Kidney (tissue), 13 donors: ENCODE measurements at regions not wholly inside any gene's neighbourhood (a gene's known extent, or its start where the extent isn't known, plus 50 kb on each side); places are given as distances from the start of the nearest gene placed in this dataset.

ENCODE experiments used
- DNase-seq, 5 donors: peaks; one replicate each; pipeline ENCODE4 v3.0.0-alpha.2; 2013 to 2020
- FAIRE-seq: peaks from 2 replicates; lab custom pipeline; 2012; peaks lifted over from hg19 to GRCh38; lab: Jason Lieb, UNC
- H3K27ac ChIP-seq, 2 donors: one replicate each; pipeline ENCODE4 v1.7.0; 2013; ENCODE audit warnings: low read depth in 2 of 2, low read length in 2 of 2, inconsistent platforms in 1 of 2
- H3K27me3 ChIP-seq: one replicate; pipeline ENCODE4 v1.7.1; 2013; ENCODE audit warnings: low read length, inconsistent platforms; ENCODE audit not compliant: control insufficient read depth, insufficient read depth
- H3K36me3 ChIP-seq, 3 donors: one replicate each; pipeline versions ENCODE4 v1.7.0 to v1.7.1; 2013; ENCODE audit warnings: low read length in 3 of 3, control low read depth in 1 of 3, inconsistent platforms in 1 of 3; ENCODE audit not compliant: insufficient read depth in 3 of 3, control insufficient read depth in 2 of 3
- H3K4me1 ChIP-seq, 3 donors: one replicate each; pipeline versions ENCODE4 v1.7.0 to v1.7.1; 2013; ENCODE audit warnings: low read length in 3 of 3, inconsistent platforms in 1 of 3, low read depth in 1 of 3; ENCODE audit not compliant: control insufficient read depth in 2 of 3, insufficient read depth in 2 of 3
- H3K4me3 ChIP-seq, 3 donors: one replicate each; pipeline versions ENCODE4 v1.7.0 to v1.8.1; 2013; ENCODE audit warnings: low read length in 3 of 3, control low read depth in 1 of 3, inconsistent platforms in 1 of 3
- H3K9ac ChIP-seq, 3 donors: one replicate each; pipeline versions ENCODE4 v1.7.0 to v1.7.1; 2013; ENCODE audit warnings: low read length in 3 of 3, control low read depth in 1 of 3, inconsistent platforms in 1 of 3
- H3K9me3 ChIP-seq, 3 donors: one replicate each; pipeline versions ENCODE4 v1.7.0 to v1.7.1; 2013; ENCODE audit warnings: low read length in 3 of 3, control low read depth in 1 of 3, inconsistent platforms in 1 of 3; ENCODE audit not compliant: control insufficient read depth in 2 of 3, insufficient read depth in 1 of 3
- CTCF ChIP-seq: IDR thresholded peaks from 3 replicates; pipeline ENCODE4 v1.5.1; 2012; ENCODE audit warnings: mild to moderate bottlenecking, moderate library complexity, borderline replicate concordance; ENCODE audit not compliant: insufficient read depth; ENCODE audit errors: extremely low read depth
- intact Hi-C: fragments of 100-400 bp; cut with DNase I; formaldehyde crosslinking; loops from one replicate; pipeline ENCODE4 v1.11.1; 2022
- donor health status: control.
- donor health status: control.
- donor health status: control.
- donor health status: control.
- donor health status: control.
- donor health status: DM: yes; HTN: yes; CAD: no.
- donor health status: Normal renal cell carcinoma (clear cell type).

- Histone ChIP-seq H3K4me3 (no peak overlapping the region), H3K9me3 (no peaks in the 10 kb centered on the region), H3K36me3 (no peaks in the 10 kb centered on the region), H3K27me3 (no peaks in the 10 kb centered on the region), H3K9ac (no peak overlapping the region), H3K4me1 (no peaks in the 10 kb centered on the region), H3K27ac (no peak overlapping the region)
- no peak for FAIRE-seq
- no peak for TF ChIP-seq CTCF
- intact Hi-C loops = no loop called here
- DNase-seq = no peak
Measured at GRCh38 chr12:115232455-115233156, 548.6 kb upstream of the TBX3 start.

- no peak for TF ChIP-seq CTCF
- peak in 4 of 5 donors; percentile 78 to 93 (median 86) for DNase-seq
- FAIRE-seq = no peak
- Histone ChIP-seq H3K9me3 (no peaks in the 10 kb centered on the region), H3K4me3 (no peak overlapping the region), H3K4me1 (no peaks in the 10 kb centered on the region), H3K27ac (no peak overlapping the region), H3K9ac (no peak overlapping the region), H3K36me3 (no peaks in the 10 kb centered on the region), H3K27me3 (no peaks in the 10 kb centered on the region)
- intact Hi-C loops = no loop called here
Measured at GRCh38 chr12:115230606-115231005, 546.6 kb upstream of the TBX3 start.

- Histone ChIP-seq H3K36me3 (no peaks in the 10 kb centered on the region), H3K9me3 (no peaks in the 10 kb centered on the region), H3K27ac (no peak overlapping the region), H3K4me1 (no peaks in the 10 kb centered on the region), H3K4me3 (no peak overlapping the region), H3K9ac (no peak overlapping the region), H3K27me3 (no peaks in the 10 kb centered on the region)
- no peak for TF ChIP-seq CTCF
- intact Hi-C loops = no loop called here
- FAIRE-seq = no peak
- DNase-seq = no peak
Measured at GRCh38 chr12:115229517-115229916, 545.5 kb upstream of the TBX3 start.

GRCh38 chr12:115228434-115228833 lies 544.5 kb upstream of the TBX3 start:
- no peaks in the 10 kb centered on the region for H3K36me3 ChIP-seq
- TF ChIP-seq CTCF = no peak
- FAIRE-seq (no peak), DNase-seq (no peak)
- no peaks in the 10 kb centered on the region for H3K9me3 ChIP-seq
- no peaks in the 10 kb centered on the region for H3K4me1 ChIP-seq
- intact Hi-C loops = no loop called here
- no peak overlapping the region for H3K9ac ChIP-seq
- no peaks in the 10 kb centered on the region for H3K27me3 ChIP-seq
- no peak overlapping the region for H3K27ac ChIP-seq
- no peak overlapping the region for H3K4me3 ChIP-seq
